Heart left ventricle (tissue), 14 donors: ENCODE measurements at regions not wholly inside any gene's neighbourhood (a gene's known extent, or its start where the extent isn't known, plus 50 kb on each side); places are given as distances from the start of the nearest gene placed in this dataset.
"Not testable (repeated sequence)": the region's sequence is repeated elsewhere in the genome, so short reads cannot be mapped to it uniquely, and the experiment has no call there.

ENCODE experiments used
- ATAC-seq, 4 donors: fragments of 200-7000 bp; cut with Tn5 transposase; one replicate each; pipeline ENCODE4 v1.9.1; 2020 to 2022; ENCODE audit warnings: moderate library complexity in 4 of 4, mild to moderate bottlenecking in 3 of 4, moderate number of reproducible peaks in 1 of 4
- DNase-seq, 5 donors: peaks; one replicate each; pipeline ENCODE4 v3.0.0-alpha.2; 2020
- H3K27ac ChIP-seq, 12 donors: fragments of 200-600 bp; sonication (generic) in 4 of 12; one replicate each; pipeline versions ENCODE4 v1.5.0 to v1.8.0; 2016 to 2022; ENCODE audit warnings: mild to moderate bottlenecking in 2 of 12
- H3K27me3 ChIP-seq, 9 donors: fragments of 200-600 bp; sonication (generic) in 2 of 9; one replicate each; pipeline versions ENCODE4 v1.5.1 to v1.8.0; 2016 to 2022; ENCODE audit warnings: mild to moderate bottlenecking in 3 of 9
- H3K36me3 ChIP-seq, 9 donors: fragments of 200-600 bp; sonication (generic) in 2 of 9; one replicate each; pipeline versions ENCODE4 v1.5.0 to v1.8.0; 2018 to 2022; ENCODE audit warnings: mild to moderate bottlenecking in 2 of 9
- H3K4me1 ChIP-seq, 12 donors: fragments of 200-600 bp; sonication (generic) in 4 of 12; one replicate each; pipeline versions ENCODE4 v1.5.0 to v1.8.0; 2016 to 2022; ENCODE audit warnings: mild to moderate bottlenecking in 3 of 12
- H3K4me3 ChIP-seq, 12 donors: fragments of 200-600 bp; sonication (generic) in 4 of 12; one replicate each; pipeline versions ENCODE4 v1.5.0 to v1.8.0; 2017 to 2022; ENCODE audit warnings: mild to moderate bottlenecking in 9 of 12, moderate library complexity in 4 of 12
- H3K9me3 ChIP-seq, 12 donors: fragments of 200-600 bp; sonication (generic) in 4 of 12; one replicate each; pipeline versions ENCODE4 v1.5.0 to v1.8.0; 2016 to 2022; ENCODE audit warnings: mild to moderate bottlenecking in 1 of 12
- CTCF ChIP-seq, 12 donors: fragments of 200-600 bp; sonication (generic) in 4 of 12; IDR thresholded peaks; one replicate each; pipeline versions ENCODE4 v1.5.0 to v1.8.0; 2018 to 2022; ENCODE audit warnings: antibody characterized with exemption in 12 of 12, mild to moderate bottlenecking in 5 of 12
- intact Hi-C, 10 donors: fragments of 100-400 bp; cut with DNase I; formaldehyde crosslinking; loops; one replicate each; pipeline versions ENCODE4 v1.11.1 to v1.14.2; 2022
- donor health status: ischemic (EF 13 %, LVEDD 7.1; RV severe dilation, severe dysfunction).
- donor health status: DM: no; HTN: yes; CAD: no.
- donor health status: DM: no; HTN: no; CAD: no.
- donor health status: ischemic (EF 25% LVEDD 6.9; RV normal size, moderate dysfunction).
- donor health status: ischemic (EF 25% LVEDD 5.7; RV mildly dilated, moderate dysfunction).
- donor health status: DM: yes; HTN: yes; CAD: no.
- donor health status: ischemic (EF 35%, LVEDD 5.7; RV mildly dilated, moderate dysfunction).
- donor health status: nonischemic (EF 11% LVEDD 7.7; RV severe dilation, severe dysfunction).
- donor health status: DM: yes; HTN: yes; CAD: no.
- donor health status: PGD.
- donor health status: ischemic (EF 29% LVEDD 5.4; RV normal size, mild dysfunction).
- donor health status: nonischemic (EF 23%, LVEDD 6.1; RV moderate dilation, normal function).

- DNase-seq, H3K9me3 ChIP-seq, ATAC-seq, H3K36me3 ChIP-seq, H3K4me3 ChIP-seq, H3K4me1 ChIP-seq, H3K27ac ChIP-seq, intact Hi-C loops: not testable (repeated sequence)
- peaks cover 0 to 24% (median 3%) of the 10 kb centered on the region in 9 donors for H3K27me3 ChIP-seq
- TF ChIP-seq CTCF (IDR thresholded peaks at IDR 0.05): peak; percentile 23 to 55 (median 39)
Observed at GRCh38 chr2:94797235-94797634, 74.0 kb upstream of the TEKT4 start.
